ENCODE measurements at regions not wholly inside any gene's neighbourhood (a gene's known extent, or its start where the extent isn't known, plus 50 kb on each side); places are given as distances from the start of the nearest gene placed in this dataset.

DNA sequence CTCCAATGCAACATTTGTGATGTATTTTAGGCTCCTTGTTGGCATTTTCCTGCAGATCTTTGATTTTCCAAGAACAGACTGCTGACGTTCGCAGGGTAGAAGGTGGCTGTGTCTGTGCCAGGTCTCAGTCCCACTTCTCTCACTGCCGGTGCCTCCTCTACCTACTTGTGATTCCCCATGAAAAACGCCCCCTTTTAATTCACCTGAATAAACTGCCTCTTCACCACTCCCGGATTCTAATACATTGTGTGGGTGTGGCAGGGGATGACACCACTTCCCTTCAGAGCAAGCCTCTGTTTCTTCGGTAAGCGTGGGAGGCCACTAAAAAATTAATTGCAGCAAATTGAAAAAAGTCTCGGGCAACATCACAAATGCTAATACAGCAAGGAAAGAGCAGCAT lies 96.1 kb upstream of the FAM9B start:
- TF ChIP-seq HDAC6 (IDR thresholded peaks at IDR 0.05; ENCODE audit: unreplicated experiment) = no peak
- TF ChIP-seq, protein P1, sequence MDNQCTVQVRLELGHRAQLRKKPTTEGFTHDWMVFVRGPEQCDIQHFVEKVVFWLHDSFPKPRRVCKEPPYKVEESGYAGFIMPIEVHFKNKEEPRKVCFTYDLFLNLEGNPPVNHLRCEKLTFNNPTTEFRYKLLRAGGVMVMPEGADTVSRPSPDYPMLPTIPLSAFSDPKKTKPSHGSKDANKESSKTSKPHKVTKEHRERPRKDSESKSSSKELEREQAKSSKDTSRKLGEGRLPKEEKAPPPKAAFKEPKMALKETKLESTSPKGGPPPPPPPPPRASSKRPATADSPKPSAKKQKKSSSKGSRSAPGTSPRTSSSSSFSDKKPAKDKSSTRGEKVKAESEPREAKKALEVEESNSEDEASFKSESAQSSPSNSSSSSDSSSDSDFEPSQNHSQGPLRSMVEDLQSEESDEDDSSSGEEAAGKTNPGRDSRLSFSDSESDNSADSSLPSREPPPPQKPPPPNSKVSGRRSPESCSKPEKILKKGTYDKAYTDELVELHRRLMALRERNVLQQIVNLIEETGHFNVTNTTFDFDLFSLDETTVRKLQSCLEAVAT (IDR thresholded peaks at IDR 0.05) = no peak
- TF ChIP-seq, protein P2, sequence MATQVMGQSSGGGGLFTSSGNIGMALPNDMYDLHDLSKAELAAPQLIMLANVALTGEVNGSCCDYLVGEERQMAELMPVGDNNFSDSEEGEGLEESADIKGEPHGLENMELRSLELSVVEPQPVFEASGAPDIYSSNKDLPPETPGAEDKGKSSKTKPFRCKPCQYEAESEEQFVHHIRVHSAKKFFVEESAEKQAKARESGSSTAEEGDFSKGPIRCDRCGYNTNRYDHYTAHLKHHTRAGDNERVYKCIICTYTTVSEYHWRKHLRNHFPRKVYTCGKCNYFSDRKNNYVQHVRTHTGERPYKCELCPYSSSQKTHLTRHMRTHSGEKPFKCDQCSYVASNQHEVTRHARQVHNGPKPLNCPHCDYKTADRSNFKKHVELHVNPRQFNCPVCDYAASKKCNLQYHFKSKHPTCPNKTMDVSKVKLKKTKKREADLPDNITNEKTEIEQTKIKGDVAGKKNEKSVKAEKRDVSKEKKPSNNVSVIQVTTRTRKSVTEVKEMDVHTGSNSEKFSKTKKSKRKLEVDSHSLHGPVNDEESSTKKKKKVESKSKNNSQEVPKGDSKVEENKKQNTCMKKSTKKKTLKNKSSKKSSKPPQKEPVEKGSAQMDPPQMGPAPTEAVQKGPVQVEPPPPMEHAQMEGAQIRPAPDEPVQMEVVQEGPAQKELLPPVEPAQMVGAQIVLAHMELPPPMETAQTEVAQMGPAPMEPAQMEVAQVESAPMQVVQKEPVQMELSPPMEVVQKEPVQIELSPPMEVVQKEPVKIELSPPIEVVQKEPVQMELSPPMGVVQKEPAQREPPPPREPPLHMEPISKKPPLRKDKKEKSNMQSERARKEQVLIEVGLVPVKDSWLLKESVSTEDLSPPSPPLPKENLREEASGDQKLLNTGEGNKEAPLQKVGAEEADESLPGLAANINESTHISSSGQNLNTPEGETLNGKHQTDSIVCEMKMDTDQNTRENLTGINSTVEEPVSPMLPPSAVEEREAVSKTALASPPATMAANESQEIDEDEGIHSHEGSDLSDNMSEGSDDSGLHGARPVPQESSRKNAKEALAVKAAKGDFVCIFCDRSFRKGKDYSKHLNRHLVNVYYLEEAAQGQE (IDR thresholded peaks at IDR 0.05; ENCODE audit: low read depth, low read length) = no peak
- TF ChIP-seq CTCF (IDR thresholded peaks at IDR 0.05 in 2 of 3, conservative IDR thresholded peaks at IDR 0.05 in 1 of 3; ENCODE audit: control insufficient read depth in 2 of 3, extremely low read depth in 1 of 3, insufficient read depth in 1 of 3, low read depth in 3 of 3, low read length in 3 of 3) = no peak
- TF ChIP-seq ZZZ3 (IDR thresholded peaks at IDR 0.05; ENCODE audit: control insufficient read depth, insufficient read length, low read depth) = no peak
- no peak for TF ChIP-seq YY1 (IDR thresholded peaks at IDR 0.05; ENCODE audit: low read depth, low read length)
- TF ChIP-seq FOS (IDR thresholded peaks at IDR 0.05; ENCODE audit: borderline replicate concordance, extremely low read depth, insufficient read length) = no peak
- TF ChIP-seq CHD4 (IDR thresholded peaks at IDR 0.05) = no peak
- no peak for TF ChIP-seq MXI1 (IDR thresholded peaks at IDR 0.05; ENCODE audit: low read depth, low read length)
- no peak for TF ChIP-seq FOXM1 (IDR thresholded peaks at IDR 0.05; ENCODE audit: low read depth, low read length)
- no peak for TF ChIP-seq RELA (IDR thresholded peaks at IDR 0.05; ENCODE audit: borderline replicate concordance, partially characterized antibody)

Measured in GM12878 (cell line).